KMS-11 (cell line): ENCODE measurements at regions not wholly inside any gene's neighbourhood (a gene's known extent, or its start where the extent isn't known, plus 50 kb on each side); places are given as distances from the start of the nearest gene placed in this dataset.
"Not testable (repeated sequence)": the region's sequence is repeated elsewhere in the genome, so short reads cannot be mapped to it uniquely, and the experiment has no call there.

ENCODE experiments used
- H2AFZ ChIP-seq: fragments of 200-600 bp; sonication (generic); 2 replicates; pipeline ENCODE4 v1.6.1; 2016; ENCODE audit warnings: antibody characterized with exemption, mixed run types, low read depth
- H3K27ac ChIP-seq: fragments of 200-600 bp; sonication (generic); 2 replicates; pipeline ENCODE4 v1.6.1; 2016; ENCODE audit warnings: mild to moderate bottlenecking, mixed run types
- H3K27me3 ChIP-seq: fragments of 200-600 bp; sonication (generic); 2 replicates; pipeline ENCODE4 v1.6.1; 2017; ENCODE audit warnings: mild to moderate bottlenecking, low read depth, mixed run types, moderate library complexity; ENCODE audit not compliant: insufficient read depth
- H3K36me3 ChIP-seq: fragments of 200-600 bp; sonication (generic); 2 replicates; pipeline ENCODE4 v1.6.1; 2017; ENCODE audit warnings: mild to moderate bottlenecking, mixed run types; ENCODE audit not compliant: insufficient read depth
- H3K4me1 ChIP-seq: fragments of 200-600 bp; sonication (generic); 2 replicates; pipeline ENCODE4 v1.6.1; 2016; ENCODE audit warnings: mild to moderate bottlenecking, low read depth, mixed run types; ENCODE audit not compliant: poor library complexity, severe bottlenecking
- H3K4me2 ChIP-seq: fragments of 200-600 bp; sonication (generic); 2 replicates; pipeline ENCODE4 v1.7.0; 2016; ENCODE audit warnings: mild to moderate bottlenecking, mixed run types
- H3K4me3 ChIP-seq: fragments of 200-600 bp; sonication (generic); IDR thresholded peaks from 2 replicates; pipeline ENCODE4 v1.6.1; 2017; ENCODE audit warnings: low read depth, low read length, mixed read lengths; ENCODE audit not compliant: insufficient read depth
- H3K79me2 ChIP-seq: fragments of 200-600 bp; sonication (generic); 2 replicates; pipeline ENCODE4 v1.6.1; 2016; ENCODE audit warnings: low read depth, mixed run types; ENCODE audit not compliant: insufficient read depth
- H3K9ac ChIP-seq: fragments of 200-600 bp; sonication (generic); 2 replicates; pipeline ENCODE4 v1.6.1; 2016; ENCODE audit warnings: mild to moderate bottlenecking, mixed run types
- H4K20me1 ChIP-seq: fragments of 200-600 bp; sonication (generic); 2 replicates; pipeline ENCODE4 v1.6.1; 2016; ENCODE audit warnings: mild to moderate bottlenecking, mixed run types; ENCODE audit not compliant: insufficient read depth

GRCh38 chr16:16624367-16624766 is 245.4 kb downstream of the NPIPA7 start:
- not testable (repeated sequence) for H3K27me3 ChIP-seq, H3K4me3 ChIP-seq, H2AFZ ChIP-seq, H4K20me1 ChIP-seq, H3K4me2 ChIP-seq, H3K9ac ChIP-seq, H3K4me1 ChIP-seq, H3K27ac ChIP-seq, H3K36me3 ChIP-seq, H3K79me2 ChIP-seq

DNA sequence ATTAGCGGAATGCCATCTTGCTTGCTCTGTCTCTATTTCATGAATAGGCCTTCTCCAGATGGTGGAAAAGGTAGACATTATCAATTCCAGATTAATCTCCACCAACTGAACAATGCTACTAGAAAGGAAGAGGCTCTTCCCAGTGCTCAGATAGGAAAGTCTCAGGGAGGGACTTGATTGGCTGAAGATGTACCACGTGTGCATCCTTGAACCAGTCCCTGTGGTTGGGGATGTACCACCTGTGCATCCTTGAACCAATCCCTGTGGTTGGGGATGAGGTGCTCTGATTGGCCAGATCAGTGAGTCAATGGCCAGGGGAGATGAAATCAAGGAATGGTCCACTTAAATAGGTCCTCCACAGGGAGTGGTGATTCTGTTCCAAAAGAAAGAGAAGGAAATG is 246.2 kb downstream of the NPIPA7 start:
- H3K9ac ChIP-seq, H3K4me3 ChIP-seq, H3K27ac ChIP-seq, H3K4me2 ChIP-seq, H3K4me1 ChIP-seq, H3K36me3 ChIP-seq, H3K79me2 ChIP-seq, H3K27me3 ChIP-seq, H4K20me1 ChIP-seq, H2AFZ ChIP-seq: not testable (repeated sequence)

DNA sequence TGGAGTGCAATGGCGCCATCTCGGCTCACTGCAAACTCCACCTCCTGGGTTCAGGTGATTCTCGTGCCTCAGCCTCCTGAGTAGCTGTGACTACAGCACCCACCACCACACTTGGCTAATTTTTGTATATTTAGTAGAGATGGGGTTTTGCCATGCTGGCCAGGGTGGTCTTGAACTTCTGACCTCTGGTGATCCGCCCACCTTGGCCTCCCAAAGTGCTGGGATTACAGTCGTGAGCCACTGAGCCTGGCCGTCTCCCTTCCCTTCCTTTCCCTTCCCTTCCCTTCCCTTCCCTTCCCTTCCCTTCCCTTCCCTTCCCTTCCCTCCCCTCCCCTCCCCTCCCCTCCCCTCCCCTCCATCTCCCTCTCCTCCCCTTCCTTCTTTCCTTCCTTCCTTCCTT is 248.9 kb downstream of the NPIPA7 start:
- not testable (repeated sequence) for H3K4me2 ChIP-seq, H4K20me1 ChIP-seq, H3K4me1 ChIP-seq, H3K36me3 ChIP-seq, H3K4me3 ChIP-seq, H3K27ac ChIP-seq, H3K9ac ChIP-seq, H3K79me2 ChIP-seq, H3K27me3 ChIP-seq, H2AFZ ChIP-seq

DNA sequence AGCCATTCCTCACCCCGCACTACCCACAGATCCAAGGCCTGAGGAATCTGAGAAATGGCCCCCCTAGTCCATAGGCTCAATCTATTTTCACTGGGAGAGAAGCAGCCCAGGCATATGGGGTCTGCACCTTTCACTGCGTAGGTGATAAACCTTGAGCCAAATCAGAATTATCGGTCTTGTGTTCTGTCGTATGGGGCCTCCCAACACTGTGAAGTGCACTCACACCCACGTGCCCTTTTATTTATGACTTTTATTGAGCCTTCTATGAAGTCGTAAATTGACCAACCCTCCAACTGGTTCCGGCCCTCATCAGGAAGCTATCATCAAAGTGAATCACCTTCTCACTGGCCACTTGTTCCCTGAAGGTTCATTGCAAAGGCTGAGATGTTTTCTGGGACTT is 259.3 kb downstream of the NPIPA7 start:
- not testable (repeated sequence) for H4K20me1 ChIP-seq, H3K79me2 ChIP-seq, H3K27ac ChIP-seq, H3K9ac ChIP-seq, H2AFZ ChIP-seq, H3K36me3 ChIP-seq, H3K4me3 ChIP-seq, H3K4me2 ChIP-seq, H3K4me1 ChIP-seq, H3K27me3 ChIP-seq

DNA sequence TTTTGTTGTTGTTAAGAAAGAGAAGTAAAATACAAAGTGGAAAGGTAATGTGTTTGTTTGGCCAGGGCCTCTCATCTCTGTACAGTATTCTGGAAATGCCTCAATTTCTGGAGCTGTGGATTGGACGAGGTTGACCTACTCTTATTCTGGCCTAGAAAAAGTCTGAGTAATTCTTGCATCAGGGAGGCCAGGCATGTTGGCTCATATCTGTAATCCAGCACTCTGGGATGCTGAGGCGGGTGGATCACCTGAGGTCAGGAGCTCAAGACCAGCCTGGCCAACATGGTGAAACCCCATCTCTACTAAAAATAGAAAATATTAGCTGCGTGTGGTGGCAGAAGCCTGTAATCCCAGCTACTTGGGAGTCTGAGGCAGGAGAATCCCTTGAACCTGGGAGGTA is 259.8 kb downstream of the NPIPA7 start:
- H3K36me3 ChIP-seq, result not testable (repeated sequence)

GRCh38 chr16:16643828-16644227 is 264.9 kb downstream of the NPIPA7 start:
- H3K4me2 ChIP-seq, H3K4me1 ChIP-seq, H4K20me1 ChIP-seq, H3K36me3 ChIP-seq, H3K79me2 ChIP-seq, H3K27me3 ChIP-seq, H3K27ac ChIP-seq, H3K9ac ChIP-seq, H2AFZ ChIP-seq, H3K4me3 ChIP-seq: not testable (repeated sequence)

More for the DNA sequence above, 259.8 kb downstream of the NPIPA7 start:
- H2AFZ ChIP-seq, H3K9ac ChIP-seq, H3K4me3 ChIP-seq, H3K79me2 ChIP-seq, H3K27ac ChIP-seq, H3K27me3 ChIP-seq, H3K4me2 ChIP-seq, H3K4me1 ChIP-seq, H4K20me1 ChIP-seq: not testable (repeated sequence)

DNA sequence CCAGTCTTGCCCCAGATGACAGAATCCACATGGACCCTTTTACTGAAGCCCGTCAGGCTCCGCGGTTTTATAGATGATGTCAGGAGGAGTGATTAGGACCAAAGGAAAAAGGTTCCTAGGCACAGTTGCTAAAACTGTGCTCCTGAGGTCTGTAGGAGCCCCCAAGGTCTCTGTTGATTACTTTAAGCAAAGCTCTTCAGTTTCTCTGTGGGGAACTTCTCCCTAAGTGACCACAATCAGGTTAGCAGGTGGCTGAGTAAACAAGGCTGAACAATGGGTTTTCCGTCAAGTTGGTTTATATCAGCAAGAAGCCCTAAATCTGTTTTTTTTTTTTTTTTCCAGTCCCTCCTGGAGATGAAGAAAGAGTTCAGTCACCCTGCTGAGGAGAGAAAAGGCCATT is 269.1 kb downstream of the NPIPA7 start:
- H2AFZ ChIP-seq, H3K36me3 ChIP-seq, H3K4me1 ChIP-seq, H3K27ac ChIP-seq, H3K4me2 ChIP-seq, H3K4me3 ChIP-seq, H3K79me2 ChIP-seq, H3K27me3 ChIP-seq, H3K9ac ChIP-seq, H4K20me1 ChIP-seq: not testable (repeated sequence)

DNA sequence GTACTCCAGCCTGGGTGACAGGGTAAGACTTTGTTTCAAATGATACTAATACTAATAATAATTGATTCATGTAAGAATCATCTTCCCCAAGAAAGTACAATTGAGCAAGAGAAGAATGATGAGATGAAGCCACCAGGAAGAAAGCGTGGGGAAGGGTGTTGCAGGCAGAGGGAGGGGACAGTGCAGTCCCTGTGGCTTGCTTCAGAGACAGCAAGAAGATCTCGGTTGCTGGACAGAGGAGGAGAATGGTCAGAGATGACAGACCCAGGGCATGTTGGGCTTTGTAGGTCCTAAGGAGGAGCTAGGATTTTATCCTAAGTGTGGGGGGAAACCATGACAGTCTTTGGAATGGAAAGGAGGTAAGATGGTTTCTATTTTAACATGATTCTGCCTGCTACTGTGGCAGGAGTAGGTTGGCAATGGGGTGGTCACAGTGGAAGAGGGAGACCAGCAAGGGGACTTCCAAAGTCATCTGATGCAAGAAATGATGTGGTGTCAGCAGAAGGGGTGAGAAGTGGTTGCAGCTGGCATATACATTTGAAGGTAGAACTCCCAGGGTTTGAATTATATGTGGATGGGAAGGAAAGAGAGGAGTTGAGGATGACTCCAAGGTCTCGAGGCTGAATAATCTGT is 293.4 kb downstream of the NPIPA7 start:
- H3K4me2 ChIP-seq, H3K9ac ChIP-seq, H3K27me3 ChIP-seq, H3K79me2 ChIP-seq, H2AFZ ChIP-seq, H3K4me1 ChIP-seq, H3K36me3 ChIP-seq, H3K4me3 ChIP-seq, H4K20me1 ChIP-seq, H3K27ac ChIP-seq: not testable (repeated sequence)

DNA sequence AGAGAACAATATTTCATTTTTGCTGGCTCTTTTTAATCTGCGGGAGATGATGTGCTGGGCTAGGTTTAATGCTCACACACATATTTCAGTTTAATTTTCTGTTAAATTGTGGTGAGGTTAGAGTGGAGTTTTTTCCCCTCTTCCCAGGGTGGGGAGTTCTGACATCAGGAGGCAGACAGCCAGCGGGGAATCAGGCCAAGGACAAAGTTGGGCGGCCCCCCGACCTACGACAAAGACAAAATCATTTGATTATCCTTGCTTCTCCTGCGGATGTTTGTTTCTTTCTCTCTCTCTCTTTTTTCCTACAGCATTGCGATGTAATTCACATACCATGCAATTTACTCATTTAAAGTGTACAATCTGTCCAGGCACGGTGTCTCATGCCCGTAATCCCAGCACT is 295.9 kb downstream of the NPIPA7 start:
- not testable (repeated sequence) for H4K20me1 ChIP-seq, H3K27me3 ChIP-seq, H3K4me3 ChIP-seq, H3K4me1 ChIP-seq, H2AFZ ChIP-seq, H3K36me3 ChIP-seq, H3K4me2 ChIP-seq, H3K79me2 ChIP-seq, H3K9ac ChIP-seq, H3K27ac ChIP-seq

DNA sequence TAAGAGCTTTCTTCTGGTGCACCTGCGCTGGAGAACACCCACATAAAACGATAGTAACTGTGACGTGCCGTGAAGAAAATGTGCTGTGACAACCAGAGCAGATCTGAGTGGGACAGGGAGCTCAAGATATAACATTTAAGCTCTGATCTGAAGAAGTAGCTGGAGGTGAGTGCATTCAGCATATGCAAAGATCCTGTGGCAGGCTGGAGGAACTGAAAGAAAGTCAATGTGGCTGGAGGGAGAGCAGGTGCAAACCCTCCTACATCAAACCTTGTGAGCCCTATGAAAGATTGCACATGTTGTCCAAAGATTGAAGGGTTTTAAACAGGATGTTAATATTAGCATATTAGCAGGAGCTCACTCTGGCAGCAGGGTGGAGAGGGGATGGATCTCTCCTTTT is 342.9 kb downstream of the NPIPA7 start:
- H3K4me1 ChIP-seq, H3K36me3 ChIP-seq, H3K27me3 ChIP-seq, H3K79me2 ChIP-seq, H3K4me3 ChIP-seq, H3K4me2 ChIP-seq, H2AFZ ChIP-seq, H3K9ac ChIP-seq, H4K20me1 ChIP-seq, H3K27ac ChIP-seq: not testable (repeated sequence)

- not testable (repeated sequence) for H3K27me3 ChIP-seq, H4K20me1 ChIP-seq, H3K4me3 ChIP-seq, H3K27ac ChIP-seq, H3K9ac ChIP-seq, H2AFZ ChIP-seq, H3K79me2 ChIP-seq, H3K4me2 ChIP-seq, H3K4me1 ChIP-seq, H3K36me3 ChIP-seq
Measured at GRCh38 chr16:16722666-16723065, 343.7 kb downstream of the NPIPA7 start.
